ENCODE measurements at regions not wholly inside any gene's neighbourhood (a gene's known extent, or its start where the extent isn't known, plus 50 kb on each side); places are given as distances from the start of the nearest gene placed in this dataset.

DNA sequence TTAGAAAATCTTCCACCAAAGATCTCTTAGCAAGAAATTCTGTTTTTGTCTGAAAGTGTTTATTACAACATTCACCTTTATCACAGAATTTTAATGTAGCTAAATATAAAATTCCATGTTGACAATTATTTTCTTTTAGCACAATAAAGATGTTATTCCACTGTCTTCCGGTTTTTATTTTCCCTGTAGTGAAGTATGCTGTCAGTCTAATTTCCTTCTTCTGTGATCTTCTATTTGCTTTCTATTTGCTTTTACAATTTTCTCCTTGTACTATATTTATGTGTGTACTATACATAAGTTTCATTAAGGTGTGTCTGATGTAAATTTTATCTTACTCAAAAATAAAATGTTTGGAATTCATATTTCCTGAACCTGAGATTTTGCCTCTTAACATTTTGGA lies 117.5 kb upstream of the PPP2R3A start:
- TF ChIP-seq, protein P1, sequence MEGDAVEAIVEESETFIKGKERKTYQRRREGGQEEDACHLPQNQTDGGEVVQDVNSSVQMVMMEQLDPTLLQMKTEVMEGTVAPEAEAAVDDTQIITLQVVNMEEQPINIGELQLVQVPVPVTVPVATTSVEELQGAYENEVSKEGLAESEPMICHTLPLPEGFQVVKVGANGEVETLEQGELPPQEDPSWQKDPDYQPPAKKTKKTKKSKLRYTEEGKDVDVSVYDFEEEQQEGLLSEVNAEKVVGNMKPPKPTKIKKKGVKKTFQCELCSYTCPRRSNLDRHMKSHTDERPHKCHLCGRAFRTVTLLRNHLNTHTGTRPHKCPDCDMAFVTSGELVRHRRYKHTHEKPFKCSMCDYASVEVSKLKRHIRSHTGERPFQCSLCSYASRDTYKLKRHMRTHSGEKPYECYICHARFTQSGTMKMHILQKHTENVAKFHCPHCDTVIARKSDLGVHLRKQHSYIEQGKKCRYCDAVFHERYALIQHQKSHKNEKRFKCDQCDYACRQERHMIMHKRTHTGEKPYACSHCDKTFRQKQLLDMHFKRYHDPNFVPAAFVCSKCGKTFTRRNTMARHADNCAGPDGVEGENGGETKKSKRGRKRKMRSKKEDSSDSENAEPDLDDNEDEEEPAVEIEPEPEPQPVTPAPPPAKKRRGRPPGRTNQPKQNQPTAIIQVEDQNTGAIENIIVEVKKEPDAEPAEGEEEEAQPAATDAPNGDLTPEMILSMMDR (conservative IDR thresholded peaks at IDR 0.05 in 1 of 2, IDR thresholded peaks at IDR 0.05 in 1 of 2; ENCODE audit: low read depth in 1 of 2, low read length in 2 of 2): no peak
- TF ChIP-seq EZH2 (IDR thresholded peaks at IDR 0.05; ENCODE audit: low read length, missing control alignments): no peak
